SK-N-MC (cell line): ENCODE measurements at regions not wholly inside any gene's neighbourhood (a gene's known extent, or its start where the extent isn't known, plus 50 kb on each side); places are given as distances from the start of the nearest gene placed in this dataset.

ENCODE experiments used
- EZH2 ChIP-seq: fragments of 200-600 bp; sonication (generic); IDR thresholded peaks from one replicate; pipeline ENCODE4 v1.6.1; 2017; ENCODE audit warnings: antibody characterized with exemption
- FOXP2 ChIP-seq: optimal IDR thresholded peaks from 2 replicates; pipeline ENCODE3; 2011; ENCODE audit warnings: mild to moderate bottlenecking, moderate library complexity; ENCODE audit not compliant: insufficient read depth; ENCODE audit errors: extremely low read length, control extremely low read depth
- POLR2AphosphoS5 ChIP-seq: IDR thresholded peaks from 2 replicates; pipeline ENCODE4 v1.6.1; 2012; ENCODE audit warnings: mild to moderate bottlenecking, low read depth, low read length, borderline replicate concordance

GRCh38 chr14:98949481-98950135, 322.4 kb downstream of the BCL11B start:
- TF ChIP-seq POLR2AphosphoS5 (no peak), EZH2 (no peak), FOXP2 (no peak)
